GM12873 (cell line): ENCODE measurements at regions not wholly inside any gene's neighbourhood (a gene's known extent, or its start where the extent isn't known, plus 50 kb on each side); places are given as distances from the start of the nearest gene placed in this dataset.

ENCODE experiments used
- TF ChIP-seq, protein P1 (sequence below): IDR thresholded peaks from 2 replicates; pipeline ENCODE4 v1.5.1; 2012; ENCODE audit warnings: low read depth, mild to moderate bottlenecking, moderate library complexity, low read length, control low read depth; ENCODE audit not compliant: insufficient read depth; ENCODE audit errors: missing control alignments

GRCh38 chr2:41959760-41960159 lies 88.1 kb upstream of the PKDCC start:
- TF ChIP-seq, protein P1, sequence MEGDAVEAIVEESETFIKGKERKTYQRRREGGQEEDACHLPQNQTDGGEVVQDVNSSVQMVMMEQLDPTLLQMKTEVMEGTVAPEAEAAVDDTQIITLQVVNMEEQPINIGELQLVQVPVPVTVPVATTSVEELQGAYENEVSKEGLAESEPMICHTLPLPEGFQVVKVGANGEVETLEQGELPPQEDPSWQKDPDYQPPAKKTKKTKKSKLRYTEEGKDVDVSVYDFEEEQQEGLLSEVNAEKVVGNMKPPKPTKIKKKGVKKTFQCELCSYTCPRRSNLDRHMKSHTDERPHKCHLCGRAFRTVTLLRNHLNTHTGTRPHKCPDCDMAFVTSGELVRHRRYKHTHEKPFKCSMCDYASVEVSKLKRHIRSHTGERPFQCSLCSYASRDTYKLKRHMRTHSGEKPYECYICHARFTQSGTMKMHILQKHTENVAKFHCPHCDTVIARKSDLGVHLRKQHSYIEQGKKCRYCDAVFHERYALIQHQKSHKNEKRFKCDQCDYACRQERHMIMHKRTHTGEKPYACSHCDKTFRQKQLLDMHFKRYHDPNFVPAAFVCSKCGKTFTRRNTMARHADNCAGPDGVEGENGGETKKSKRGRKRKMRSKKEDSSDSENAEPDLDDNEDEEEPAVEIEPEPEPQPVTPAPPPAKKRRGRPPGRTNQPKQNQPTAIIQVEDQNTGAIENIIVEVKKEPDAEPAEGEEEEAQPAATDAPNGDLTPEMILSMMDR = no peak

DNA sequence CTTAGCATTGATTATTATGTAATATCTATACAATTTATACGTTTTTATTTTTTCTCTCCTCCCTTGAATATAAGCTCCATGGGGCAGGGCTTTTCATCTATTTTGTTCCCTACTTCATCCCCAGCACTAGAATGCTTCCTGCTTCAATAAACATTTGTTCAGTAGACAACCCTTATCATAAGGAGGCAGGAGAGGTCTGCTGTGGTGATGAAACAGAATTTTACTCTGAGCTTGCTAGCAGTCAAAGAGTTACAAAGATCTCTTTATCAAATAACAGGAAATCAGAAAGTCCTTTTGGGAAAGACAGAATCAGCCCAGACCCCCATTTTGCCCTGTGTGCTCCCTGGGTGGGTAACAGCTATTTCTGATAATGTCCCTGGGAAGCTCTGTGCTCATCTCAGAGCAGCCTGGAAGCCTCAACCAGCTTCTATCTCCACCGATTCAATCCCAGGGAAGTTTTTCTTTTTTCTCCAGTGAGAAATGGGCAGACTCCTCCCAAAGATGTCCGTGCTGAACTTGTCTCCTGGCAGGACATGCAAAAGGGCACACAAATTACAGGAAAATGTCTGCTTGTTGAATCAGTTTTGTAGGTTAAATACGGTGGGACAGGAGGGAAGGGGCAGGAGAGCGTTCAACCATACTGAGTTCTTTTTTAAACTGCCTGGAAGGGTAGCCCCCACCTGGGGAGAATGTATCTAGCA lies 84.7 kb upstream of the PKDCC start:
- TF ChIP-seq, protein P1 = no peak

DNA sequence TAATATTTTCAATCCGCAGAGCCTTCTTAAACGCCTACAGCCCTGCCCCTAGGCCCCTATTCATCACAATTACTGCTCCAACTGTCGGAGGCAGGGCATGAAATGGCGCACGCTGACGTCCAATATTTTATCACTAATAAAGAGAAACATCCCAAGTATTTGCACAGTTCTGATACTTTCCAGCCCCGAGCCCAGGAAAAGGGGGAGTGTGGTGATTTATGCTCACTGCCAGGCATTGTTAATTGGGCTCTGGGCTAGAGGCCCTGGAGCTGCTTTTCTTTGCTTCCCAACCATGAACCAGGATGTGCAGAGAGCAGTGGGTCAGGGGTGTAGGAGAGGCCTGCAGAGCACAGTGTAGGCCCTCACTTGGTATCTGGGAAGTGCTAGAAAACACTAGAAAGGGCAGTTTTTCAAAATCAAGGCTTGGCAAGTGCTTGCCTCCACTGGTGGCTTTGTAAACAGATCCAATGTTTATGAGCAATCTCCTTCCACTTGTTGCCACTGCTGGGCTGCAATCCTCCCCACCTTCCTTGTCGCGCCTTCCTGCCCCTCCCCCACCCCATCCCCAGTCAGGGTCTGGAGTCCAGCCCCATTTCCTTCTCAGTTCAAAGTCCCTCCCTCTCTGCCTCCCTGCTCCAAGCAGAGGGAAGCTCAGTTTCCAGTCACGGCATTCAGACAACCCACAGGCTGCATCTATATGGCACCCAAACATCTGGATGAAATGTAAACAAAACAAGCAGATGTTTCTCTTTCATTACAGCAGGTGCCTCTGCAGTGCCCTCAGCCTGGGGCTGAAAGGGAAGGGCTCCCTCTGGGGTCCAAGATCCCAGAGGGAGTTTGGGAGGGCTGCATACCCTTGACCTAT lies 83.9 kb upstream of the PKDCC start:
- TF ChIP-seq, protein P1 = no peak

- TF ChIP-seq, protein P1 = no peak
Observed at GRCh38 chr2:41965173-41965908, 82.5 kb upstream of the PKDCC start.

- TF ChIP-seq, protein P1 = no peak
Observed at GRCh38 chr2:41965909-41966295, 81.9 kb upstream of the PKDCC start.

GRCh38 chr2:41966431-41966893 lies 81.4 kb upstream of the PKDCC start:
- TF ChIP-seq, protein P1 = no peak

- TF ChIP-seq, protein P1 = no peak
Observed at GRCh38 chr2:41966920-41967319, 80.9 kb upstream of the PKDCC start.
